ENCODE measurements at regions not wholly inside any gene's neighbourhood (a gene's known extent, or its start where the extent isn't known, plus 50 kb on each side); places are given as distances from the start of the nearest gene placed in this dataset.

DNA sequence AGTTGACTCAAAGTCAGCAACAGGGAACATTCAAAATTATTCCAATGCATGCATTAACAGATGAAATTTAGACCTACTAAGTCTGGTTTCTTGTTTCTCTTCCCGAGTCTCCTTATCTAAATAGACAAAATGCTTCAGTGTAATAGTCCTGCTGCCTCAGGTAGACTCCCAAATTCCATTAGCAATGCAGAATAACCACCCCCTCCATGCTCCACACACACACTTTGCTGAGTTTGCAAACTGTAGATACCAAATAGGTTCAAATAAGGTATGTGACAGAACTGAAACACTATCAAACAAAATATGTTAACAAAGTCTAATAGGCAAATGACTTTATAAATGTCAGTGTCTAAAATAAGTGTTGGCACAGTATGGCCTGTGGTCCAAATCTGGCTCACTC, 451.1 kb upstream of the SOX5 start:
- TF ChIP-seq POLR2A (IDR thresholded peaks at IDR 0.05; ENCODE audit: extremely low read depth, insufficient read length) = no peak
- TF ChIP-seq, protein P1, sequence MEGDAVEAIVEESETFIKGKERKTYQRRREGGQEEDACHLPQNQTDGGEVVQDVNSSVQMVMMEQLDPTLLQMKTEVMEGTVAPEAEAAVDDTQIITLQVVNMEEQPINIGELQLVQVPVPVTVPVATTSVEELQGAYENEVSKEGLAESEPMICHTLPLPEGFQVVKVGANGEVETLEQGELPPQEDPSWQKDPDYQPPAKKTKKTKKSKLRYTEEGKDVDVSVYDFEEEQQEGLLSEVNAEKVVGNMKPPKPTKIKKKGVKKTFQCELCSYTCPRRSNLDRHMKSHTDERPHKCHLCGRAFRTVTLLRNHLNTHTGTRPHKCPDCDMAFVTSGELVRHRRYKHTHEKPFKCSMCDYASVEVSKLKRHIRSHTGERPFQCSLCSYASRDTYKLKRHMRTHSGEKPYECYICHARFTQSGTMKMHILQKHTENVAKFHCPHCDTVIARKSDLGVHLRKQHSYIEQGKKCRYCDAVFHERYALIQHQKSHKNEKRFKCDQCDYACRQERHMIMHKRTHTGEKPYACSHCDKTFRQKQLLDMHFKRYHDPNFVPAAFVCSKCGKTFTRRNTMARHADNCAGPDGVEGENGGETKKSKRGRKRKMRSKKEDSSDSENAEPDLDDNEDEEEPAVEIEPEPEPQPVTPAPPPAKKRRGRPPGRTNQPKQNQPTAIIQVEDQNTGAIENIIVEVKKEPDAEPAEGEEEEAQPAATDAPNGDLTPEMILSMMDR (IDR thresholded peaks at IDR 0.05; ENCODE audit: low read depth, low read length) = no peak
- TF ChIP-seq, protein P2, sequence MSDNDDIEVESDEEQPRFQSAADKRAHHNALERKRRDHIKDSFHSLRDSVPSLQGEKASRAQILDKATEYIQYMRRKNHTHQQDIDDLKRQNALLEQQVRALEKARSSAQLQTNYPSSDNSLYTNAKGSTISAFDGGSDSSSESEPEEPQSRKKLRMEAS (IDR thresholded peaks at IDR 0.05; ENCODE audit: low read depth, low read length) = no peak

Data from NB4 (cell line).